BE2C (cell line): ENCODE measurements at regions not wholly inside any gene's neighbourhood (a gene's known extent, or its start where the extent isn't known, plus 50 kb on each side); places are given as distances from the start of the nearest gene placed in this dataset.

ENCODE experiments used
- DNase-seq: peaks from one replicate; pipeline ENCODE4 v3.0.0-alpha.2; 2020
- H3K27me3 ChIP-seq: fragments of 250-450 bp; sonication (Bioruptor Pico); 2 replicates; pipeline ENCODE4 v1.5.1; 2020; ENCODE audit warnings: mild to moderate bottlenecking
- H3K36me3 ChIP-seq: fragments of 250-450 bp; sonication (Bioruptor Pico); 2 replicates; pipeline ENCODE4 v1.5.1; 2020; ENCODE audit warnings: mild to moderate bottlenecking
- H3K4me1 ChIP-seq: fragments of 250-450 bp; sonication (Bioruptor Pico); 2 replicates; pipeline ENCODE4 v1.5.1; 2020
- H3K4me3 ChIP-seq: 2 replicates; pipeline ENCODE4 v1.5.1; 2011; ENCODE audit warnings: low read depth, low read length
- H3K9me3 ChIP-seq: fragments of 250-450 bp; sonication (Bioruptor Pico); 2 replicates; pipeline ENCODE4 v1.5.1; 2020
- CTCF ChIP-seq: IDR thresholded peaks from 2 replicates; pipeline ENCODE4 v1.5.1; 2012; ENCODE audit warnings: mild to moderate bottlenecking, low read depth, low read length

GRCh38 chr15:39298271-39298962 lies 282.5 kb upstream of the THBS1 start:
- H3K27me3 ChIP-seq, result peaks cover 12% of the 10 kb centered on the region
- TF ChIP-seq CTCF, result no peak
- DNase-seq, result no peak
- H3K36me3 ChIP-seq, result no peaks in the 10 kb centered on the region
- H3K9me3 ChIP-seq, result no peaks in the 10 kb centered on the region
- no peaks in the 10 kb centered on the region for H3K4me1 ChIP-seq
- no peak overlapping the region for H3K4me3 ChIP-seq

GRCh38 chr15:39299486-39300267 lies 281.2 kb upstream of the THBS1 start:
- no peaks in the 10 kb centered on the region for H3K4me1 ChIP-seq
- H3K36me3 ChIP-seq, result no peaks in the 10 kb centered on the region
- TF ChIP-seq CTCF, result no peak
- DNase-seq, result no peak
- no peak overlapping the region for H3K4me3 ChIP-seq
- H3K27me3 ChIP-seq, result peaks cover 15% of the 10 kb centered on the region
- no peaks in the 10 kb centered on the region for H3K9me3 ChIP-seq

GRCh38 chr15:39300451-39301153 lies 280.3 kb upstream of the THBS1 start:
- Histone ChIP-seq H3K4me3 (no peak overlapping the region), H3K27me3 (peaks cover 15% of the 10 kb centered on the region), H3K4me1 (no peaks in the 10 kb centered on the region), H3K9me3 (no peaks in the 10 kb centered on the region), H3K36me3 (no peaks in the 10 kb centered on the region)
- DNase-seq, result no peak
- no peak for TF ChIP-seq CTCF

- Histone ChIP-seq H3K4me3 (no peak overlapping the region), H3K9me3 (no peaks in the 10 kb centered on the region), H3K27me3 (peaks cover 15% of the 10 kb centered on the region), H3K36me3 (no peaks in the 10 kb centered on the region), H3K4me1 (no peaks in the 10 kb centered on the region)
- TF ChIP-seq CTCF, result no peak
- no peak for DNase-seq
These were observed 279.3 kb upstream of the THBS1 start for GRCh38 chr15:39301589-39301999.

GRCh38 chr15:39302936-39303335 lies 277.9 kb upstream of the THBS1 start:
- Histone ChIP-seq H3K4me1 (no peaks in the 10 kb centered on the region), H3K36me3 (no peaks in the 10 kb centered on the region), H3K4me3 (no peak overlapping the region), H3K27me3 (peaks cover 15% of the 10 kb centered on the region), H3K9me3 (no peaks in the 10 kb centered on the region)
- no peak for DNase-seq
- no peak for TF ChIP-seq CTCF
